ENCODE measurements at regions not wholly inside any gene's neighbourhood (a gene's known extent, or its start where the extent isn't known, plus 50 kb on each side); places are given as distances from the start of the nearest gene placed in this dataset.

DNA sequence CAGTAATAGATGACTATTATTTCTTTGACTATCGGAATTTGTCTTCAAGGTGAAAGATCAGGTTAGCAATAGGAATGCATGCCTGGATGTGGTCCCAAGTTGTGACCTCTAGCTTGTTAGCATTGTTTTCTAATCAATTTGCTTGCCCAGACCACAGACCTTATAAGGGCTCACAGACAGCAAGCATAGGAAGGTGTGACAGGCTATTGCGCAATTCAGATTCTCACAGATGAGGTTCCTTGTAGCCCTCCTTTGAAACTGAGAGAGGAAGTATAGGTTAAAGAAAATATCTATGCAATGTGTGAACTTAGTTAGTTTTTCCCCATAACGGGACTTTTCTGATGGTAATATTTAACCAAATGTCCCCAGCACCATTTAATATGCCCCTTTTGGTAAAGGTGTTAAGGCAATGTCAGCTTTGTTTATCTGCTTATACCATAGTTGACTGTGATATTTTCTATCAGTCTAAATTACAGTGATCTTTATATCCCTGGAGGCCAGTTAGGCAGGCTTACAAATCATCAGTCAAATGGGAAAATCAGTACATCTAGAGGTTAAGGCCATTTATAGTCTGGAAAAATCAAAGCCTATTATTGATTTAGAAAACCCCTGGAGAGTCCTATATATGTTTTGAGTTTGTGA, 168.1 kb upstream of the MBNL1 start:
- no peak for TF ChIP-seq POLR2AphosphoS5 (IDR thresholded peaks at IDR 0.05)
- TF ChIP-seq, protein P1, sequence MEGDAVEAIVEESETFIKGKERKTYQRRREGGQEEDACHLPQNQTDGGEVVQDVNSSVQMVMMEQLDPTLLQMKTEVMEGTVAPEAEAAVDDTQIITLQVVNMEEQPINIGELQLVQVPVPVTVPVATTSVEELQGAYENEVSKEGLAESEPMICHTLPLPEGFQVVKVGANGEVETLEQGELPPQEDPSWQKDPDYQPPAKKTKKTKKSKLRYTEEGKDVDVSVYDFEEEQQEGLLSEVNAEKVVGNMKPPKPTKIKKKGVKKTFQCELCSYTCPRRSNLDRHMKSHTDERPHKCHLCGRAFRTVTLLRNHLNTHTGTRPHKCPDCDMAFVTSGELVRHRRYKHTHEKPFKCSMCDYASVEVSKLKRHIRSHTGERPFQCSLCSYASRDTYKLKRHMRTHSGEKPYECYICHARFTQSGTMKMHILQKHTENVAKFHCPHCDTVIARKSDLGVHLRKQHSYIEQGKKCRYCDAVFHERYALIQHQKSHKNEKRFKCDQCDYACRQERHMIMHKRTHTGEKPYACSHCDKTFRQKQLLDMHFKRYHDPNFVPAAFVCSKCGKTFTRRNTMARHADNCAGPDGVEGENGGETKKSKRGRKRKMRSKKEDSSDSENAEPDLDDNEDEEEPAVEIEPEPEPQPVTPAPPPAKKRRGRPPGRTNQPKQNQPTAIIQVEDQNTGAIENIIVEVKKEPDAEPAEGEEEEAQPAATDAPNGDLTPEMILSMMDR (IDR thresholded peaks at IDR 0.05 in 8 of 11, conservative IDR thresholded peaks at IDR 0.05 in 3 of 11): no peak
- TF ChIP-seq POLR2A (IDR thresholded peaks at IDR 0.05): no peak
